Smooth muscle cell (in vitro differentiated cells): ENCODE measurements at regions not wholly inside any gene's neighbourhood (a gene's known extent, or its start where the extent isn't known, plus 50 kb on each side); places are given as distances from the start of the nearest gene placed in this dataset.

Experiments
- DNase-seq: peaks from one replicate; lab custom pipeline; 2025; ENCODE audit not compliant: unreplicated experiment; lab: John Stamatoyannopoulos, UW
- H2AFZ ChIP-seq: fragments of 200-600 bp; sonication (generic); 2 replicates; pipeline ENCODE4 v1.6.0; 2016; ENCODE audit warnings: antibody characterized with exemption, low read depth, mild to moderate bottlenecking
- H3F3A ChIP-seq: fragments of 200-600 bp; sonication (generic); 2 replicates; pipeline ENCODE4 v1.6.0; 2017; ENCODE audit warnings: antibody characterized with exemption, low read depth
- H3K27ac ChIP-seq: fragments of 200-600 bp; sonication (generic); 2 replicates; pipeline ENCODE4 v1.5.1; 2016; ENCODE audit warnings: low read depth, mild to moderate bottlenecking
- H3K27me3 ChIP-seq: fragments of 200-600 bp; sonication (generic); 2 replicates; pipeline ENCODE4 v1.6.1; 2016; ENCODE audit warnings: low read depth, mild to moderate bottlenecking
- H3K36me3 ChIP-seq: fragments of 200-600 bp; sonication (generic); 2 replicates; pipeline ENCODE4 v1.5.1; 2016; ENCODE audit warnings: low read depth
- H3K4me1 ChIP-seq: fragments of 200-600 bp; sonication (generic); 2 replicates; pipeline ENCODE4 v1.5.1; 2016; ENCODE audit warnings: low read depth
- H3K4me2 ChIP-seq: fragments of 200-600 bp; sonication (generic); 2 replicates; pipeline ENCODE4 v1.6.0; 2016; ENCODE audit warnings: mild to moderate bottlenecking
- H3K4me3 ChIP-seq: fragments of 200-600 bp; sonication (generic); 2 replicates; pipeline ENCODE4 v1.5.1; 2016; ENCODE audit warnings: mild to moderate bottlenecking
- H3K79me2 ChIP-seq: fragments of 200-600 bp; sonication (generic); 2 replicates; pipeline ENCODE4 v1.6.0; 2016; ENCODE audit warnings: low read depth, mild to moderate bottlenecking
- H3K9ac ChIP-seq: fragments of 200-600 bp; sonication (generic); 2 replicates; pipeline ENCODE4 v1.6.0; 2016; ENCODE audit warnings: low read depth
- H3K9me3 ChIP-seq: fragments of 200-600 bp; sonication (generic); replicated peaks from 2 replicates; pipeline ENCODE4 v1.5.1; 2016; ENCODE audit warnings: low read depth
- H4K20me1 ChIP-seq: fragments of 200-600 bp; sonication (generic); 2 replicates; pipeline ENCODE4 v1.6.0; 2016; ENCODE audit warnings: low read depth
- CTCF ChIP-seq: fragments of 200-600 bp; sonication (generic); IDR thresholded peaks from 2 replicates; pipeline ENCODE4 v1.5.1; 2017; ENCODE audit warnings: borderline replicate concordance, mild to moderate bottlenecking, antibody characterized with exemption; ENCODE audit not compliant: insufficient read depth, poor library complexity, severe bottlenecking
- WGBS: methylation state at CpG from one replicate; pipeline ENCODE4 v1.1.7; 2016; ENCODE audit warnings: low lambda C conversion rate; 5-methylcytosine and 5-hydroxymethylcytosine counted together

- Histone ChIP-seq H3K36me3 (no peaks in the 10 kb centered on the region), H3K27me3 (no peaks in the 10 kb centered on the region), H2AFZ (no peak overlapping the region), H3K27ac (no peak overlapping the region), H3K4me2 (no peak overlapping the region), H3F3A (no peaks in the 10 kb centered on the region), H3K4me3 (no peak overlapping the region), H3K4me1 (no peaks in the 10 kb centered on the region), H4K20me1 (no peaks in the 10 kb centered on the region), H3K9ac (no peak overlapping the region), H3K79me2 (no peaks in the 10 kb centered on the region), H3K9me3 (no peaks in the 10 kb centered on the region)
- no peak for DNase-seq
- WGBS = 86% methylated on average over 5 of the region's 5 CpGs
- no peak for TF ChIP-seq CTCF
Observed at GRCh38 chr18:51562866-51563265, 365.4 kb upstream of the MEX3C start.

- Histone ChIP-seq H3K36me3 (no peaks in the 10 kb centered on the region), H4K20me1 (no peaks in the 10 kb centered on the region), H3K4me3 (no peak overlapping the region), H3K4me2 (no peak overlapping the region), H3F3A (no peaks in the 10 kb centered on the region), H3K27ac (no peak overlapping the region), H3K4me1 (no peaks in the 10 kb centered on the region), H3K27me3 (no peaks in the 10 kb centered on the region), H3K79me2 (no peaks in the 10 kb centered on the region), H2AFZ (no peak overlapping the region), H3K9ac (no peak overlapping the region), H3K9me3 (no peaks in the 10 kb centered on the region)
- TF ChIP-seq CTCF = no peak
- 78% methylated on average over 6 of the region's 6 CpGs for WGBS
- no peak for DNase-seq
Observed at GRCh38 chr18:51563396-51563795, 365.9 kb upstream of the MEX3C start.

- H3K27ac ChIP-seq = no peak overlapping the region
- WGBS = 61% methylated on average over 1 of the region's 1 CpG
- no peaks in the 10 kb centered on the region for H3F3A ChIP-seq
- no peaks in the 10 kb centered on the region for H3K36me3 ChIP-seq
- no peak overlapping the region for H3K4me2 ChIP-seq
- no peaks in the 10 kb centered on the region for H4K20me1 ChIP-seq
- H2AFZ ChIP-seq = no peak overlapping the region
- H3K4me3 ChIP-seq = no peak overlapping the region
- no peak for DNase-seq
- H3K27me3 ChIP-seq = no peaks in the 10 kb centered on the region
- H3K79me2 ChIP-seq = no peaks in the 10 kb centered on the region
- no peak overlapping the region for H3K9ac ChIP-seq
- no peaks in the 10 kb centered on the region for H3K9me3 ChIP-seq
- no peaks in the 10 kb centered on the region for H3K4me1 ChIP-seq
- no peak for TF ChIP-seq CTCF
Observed at GRCh38 chr18:51568151-51568550, 370.7 kb upstream of the MEX3C start.

- 91% methylated on average over 2 of the region's 2 CpGs for WGBS
- DNase-seq = no peak
- Histone ChIP-seq H2AFZ (no peak overlapping the region), H4K20me1 (no peaks in the 10 kb centered on the region), H3K36me3 (no peaks in the 10 kb centered on the region), H3K27me3 (no peaks in the 10 kb centered on the region), H3K9ac (no peak overlapping the region), H3K4me2 (no peak overlapping the region), H3K4me1 (no peaks in the 10 kb centered on the region), H3F3A (no peaks in the 10 kb centered on the region), H3K9me3 (no peaks in the 10 kb centered on the region), H3K27ac (no peak overlapping the region), H3K79me2 (no peaks in the 10 kb centered on the region), H3K4me3 (no peak overlapping the region)
- no peak for TF ChIP-seq CTCF
Observed at GRCh38 chr18:51569153-51569552, 371.7 kb upstream of the MEX3C start.
